NT2/D1 (cell line): ENCODE measurements at regions not wholly inside any gene's neighbourhood (a gene's known extent, or its start where the extent isn't known, plus 50 kb on each side); places are given as distances from the start of the nearest gene placed in this dataset.

ENCODE experiments used
- YY1 ChIP-seq: IDR thresholded peaks from 2 replicates; pipeline ENCODE4 v1.6.1; 2011; ENCODE audit not compliant: insufficient read length, insufficient read depth
- ZNF274 ChIP-seq: IDR thresholded peaks from 2 replicates; pipeline ENCODE4 v1.6.1; 2011; ENCODE audit warnings: mild to moderate bottlenecking, low read depth, low read length

GRCh38 chr2:128748835-128749605 is 430.4 kb upstream of the HS6ST1 start:
- TF ChIP-seq YY1 (no peak), ZNF274 (no peak)
